A673 (cell line): ENCODE measurements at regions not wholly inside any gene's neighbourhood (a gene's known extent, or its start where the extent isn't known, plus 50 kb on each side); places are given as distances from the start of the nearest gene placed in this dataset.
A peak's percentile ranks its signal among the peaks of the same experiment; 100 is the strongest.

Source experiments
- BruUV-seq: library from RNA; stranded (reverse); fragments of 400-500 nt; replicated peaks from 2 replicates; lab custom pipeline; 2021; lab: Mats Ljungman, UMichigan
- CTCF ChIA-PET: fragments of 300-600 bp; sonication (Branson Sonifier 250); formaldehyde crosslinking; loops from one replicate; lab custom pipeline; 2022; ENCODE audit warnings: antibody characterized with exemption; lab: Charles Lee
- POLR2A ChIA-PET: fragments of 300-600 bp; sonication (Branson Sonifier 250); formaldehyde crosslinking; loops from one replicate; lab custom pipeline; 2022; ENCODE audit warnings: antibody characterized with exemption; ENCODE audit not compliant: low non-redundant PET; lab: Charles Lee
- DNase-seq: peaks from one replicate; pipeline ENCODE4 v3.0.0-alpha.2; 2015; ENCODE audit warnings: low spot score
- H3K27ac ChIP-seq: fragments of 200-600 bp; sonication (generic); 2 replicates; pipeline ENCODE4 v1.5.1; 2016; ENCODE audit warnings: mixed run types, low read depth, mild to moderate bottlenecking, mixed read lengths, antibody characterized with exemption, low read length; ENCODE audit not compliant: poor library complexity, severe bottlenecking
- H3K27me3 ChIP-seq: fragments of 200-600 bp; sonication (generic); replicated peaks from 2 replicates; pipeline ENCODE4 v1.6.1; 2017; ENCODE audit warnings: mixed run types, low read depth, mild to moderate bottlenecking, mixed read lengths, antibody characterized with exemption, low read length; ENCODE audit not compliant: insufficient read depth, poor library complexity
- H3K36me3 ChIP-seq: fragments of 200-600 bp; sonication (generic); 2 replicates; pipeline ENCODE4 v1.6.1; 2016; ENCODE audit warnings: mixed run types, mild to moderate bottlenecking, mixed read lengths, antibody characterized with exemption, low read length; ENCODE audit not compliant: insufficient read depth, poor library complexity, severe bottlenecking
- H3K4me1 ChIP-seq: fragments of 200-600 bp; sonication (generic); 2 replicates; pipeline ENCODE4 v1.6.1; 2017; ENCODE audit warnings: mixed run types, mild to moderate bottlenecking, mixed read lengths, antibody characterized with exemption, low read length; ENCODE audit not compliant: insufficient read depth, poor library complexity, severe bottlenecking
- H3K4me3 ChIP-seq: fragments of 200-600 bp; sonication (generic); 2 replicates; pipeline ENCODE4 v1.5.1; 2016; ENCODE audit warnings: low read depth, mixed run types, mild to moderate bottlenecking, mixed read lengths, low read length; ENCODE audit not compliant: poor library complexity, severe bottlenecking
- H3K9me3 ChIP-seq: fragments of 200-600 bp; sonication (generic); 2 replicates; pipeline ENCODE4 v1.6.1; 2016; ENCODE audit warnings: mixed run types, low read depth, mild to moderate bottlenecking, mixed read lengths, antibody characterized with exemption, low read length; ENCODE audit not compliant: poor library complexity, severe bottlenecking
- EZH2 ChIP-seq: fragments of 200-600 bp; sonication (generic); IDR thresholded peaks from 2 replicates; pipeline ENCODE4 v1.6.1; 2017; ENCODE audit warnings: borderline replicate concordance, low read depth, mild to moderate bottlenecking, mixed read lengths, antibody characterized with exemption, low read length; ENCODE audit not compliant: poor library complexity, severe bottlenecking
- intact Hi-C: fragments of 100-400 bp; cut with micrococcal nuclease; formaldehyde crosslinking; loops from one replicate; pipeline ENCODE4 v1.10.0; 2022; ENCODE audit not compliant: unreplicated experiment
- TF ChIP-seq, protein P1 (sequence below): fragments of 300-800, 200-600 bp; sonication (generic); conservative IDR thresholded peaks from 2 replicates; pipeline ENCODE4 v1.5.1; 2017; ENCODE audit warnings: low read depth, mild to moderate bottlenecking, antibody characterized with exemption, low read length, moderate library complexity, mixed read lengths

DNA sequence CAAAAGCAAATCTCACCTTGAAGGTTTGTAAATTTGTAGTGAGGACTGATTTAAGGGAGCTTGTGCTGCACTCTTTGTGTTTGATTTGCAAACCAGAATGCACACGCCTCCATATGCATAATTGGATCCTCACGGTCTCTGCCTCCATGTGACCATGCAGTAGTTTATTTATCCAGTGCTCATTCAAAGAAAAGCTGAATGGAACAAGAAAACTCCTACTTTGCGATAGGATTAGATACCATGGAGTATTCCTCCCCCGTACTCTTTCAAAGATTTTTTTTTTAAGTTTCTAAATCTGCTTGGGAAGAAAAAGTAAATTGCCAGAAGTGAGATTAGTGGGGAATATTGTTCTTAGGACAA lies 290.4 kb upstream of the TUT7 start:
- BruUV-seq, result no TSS peak
- TF ChIP-seq, protein P1, sequence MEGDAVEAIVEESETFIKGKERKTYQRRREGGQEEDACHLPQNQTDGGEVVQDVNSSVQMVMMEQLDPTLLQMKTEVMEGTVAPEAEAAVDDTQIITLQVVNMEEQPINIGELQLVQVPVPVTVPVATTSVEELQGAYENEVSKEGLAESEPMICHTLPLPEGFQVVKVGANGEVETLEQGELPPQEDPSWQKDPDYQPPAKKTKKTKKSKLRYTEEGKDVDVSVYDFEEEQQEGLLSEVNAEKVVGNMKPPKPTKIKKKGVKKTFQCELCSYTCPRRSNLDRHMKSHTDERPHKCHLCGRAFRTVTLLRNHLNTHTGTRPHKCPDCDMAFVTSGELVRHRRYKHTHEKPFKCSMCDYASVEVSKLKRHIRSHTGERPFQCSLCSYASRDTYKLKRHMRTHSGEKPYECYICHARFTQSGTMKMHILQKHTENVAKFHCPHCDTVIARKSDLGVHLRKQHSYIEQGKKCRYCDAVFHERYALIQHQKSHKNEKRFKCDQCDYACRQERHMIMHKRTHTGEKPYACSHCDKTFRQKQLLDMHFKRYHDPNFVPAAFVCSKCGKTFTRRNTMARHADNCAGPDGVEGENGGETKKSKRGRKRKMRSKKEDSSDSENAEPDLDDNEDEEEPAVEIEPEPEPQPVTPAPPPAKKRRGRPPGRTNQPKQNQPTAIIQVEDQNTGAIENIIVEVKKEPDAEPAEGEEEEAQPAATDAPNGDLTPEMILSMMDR, result no peak
- TF ChIP-seq EZH2, result no peak
- H3K27me3 ChIP-seq, result no peaks in the 10 kb centered on the region
- H3K27ac ChIP-seq, result peak overlapping the region; percentile 97
- H3K4me3 ChIP-seq, result no peak overlapping the region
- H3K36me3 ChIP-seq, result no peaks in the 10 kb centered on the region
- H3K9me3 ChIP-seq, result no peaks in the 10 kb centered on the region
- ChIA-PET POLR2A (interaction anchor here (0.6 to 0.7 kb wide), 2 partner anchors 184 to 821 kb away, joined by 9 to 15 read pairs; no protein-coding TSS in a partner anchor), CTCF (no interaction called here)
- intact Hi-C loops, result loop anchor here (5.0 to 10.0 kb wide), 4 partner anchors 97 to 760 kb away; no protein-coding TSS in a partner anchor
- peak; percentile 58 for DNase-seq
- H3K4me1 ChIP-seq, result peaks cover 87% of the 10 kb centered on the region

DNA sequence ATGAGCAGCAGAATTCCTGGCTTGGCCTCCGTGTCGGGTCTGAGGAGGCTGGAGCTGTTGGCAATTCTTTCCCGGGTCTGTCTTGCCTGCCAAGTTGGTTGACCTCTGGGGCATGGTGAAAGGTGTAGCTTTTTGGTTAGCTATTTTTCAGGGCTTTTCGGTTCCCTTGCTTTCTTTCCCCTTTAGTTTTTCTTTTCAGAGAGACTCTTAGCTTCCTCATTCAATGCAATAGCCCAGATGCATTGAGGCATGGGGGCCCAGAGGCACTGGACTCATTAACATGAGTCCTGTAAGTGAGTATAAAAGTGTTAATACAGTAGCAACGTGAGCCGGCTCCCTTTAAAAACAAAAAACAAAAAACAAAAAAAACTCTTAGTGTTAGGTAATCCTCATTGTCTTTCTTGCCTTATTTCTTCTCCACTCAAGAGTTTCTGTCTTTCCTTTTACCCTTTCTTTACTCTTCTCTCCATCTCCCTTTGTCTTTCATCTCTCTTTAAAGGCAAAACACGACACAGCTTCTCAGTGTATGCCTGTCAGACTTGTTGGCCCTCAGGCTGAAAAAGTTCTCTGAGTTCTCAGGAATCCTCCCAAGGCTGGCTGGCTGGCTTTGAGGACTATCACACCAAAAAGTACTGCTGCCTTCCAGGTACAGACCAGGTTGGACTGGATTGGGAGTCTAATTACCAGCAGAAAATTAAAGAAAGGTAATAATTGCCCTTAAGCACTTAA lies 289.9 kb upstream of the TUT7 start:
- ChIA-PET CTCF (no interaction called here), POLR2A (interaction anchor here (0.6 to 0.7 kb wide), 2 partner anchors 185 to 822 kb away, joined by 9 to 15 read pairs; no protein-coding TSS in a partner anchor)
- no peak for TF ChIP-seq EZH2
- TF ChIP-seq, protein P1, result no peak
- no peaks in the 10 kb centered on the region for H3K9me3 ChIP-seq
- no peak for DNase-seq
- no peaks in the 10 kb centered on the region for H3K36me3 ChIP-seq
- peaks cover 87% of the 10 kb centered on the region for H3K4me1 ChIP-seq
- peak overlapping the region; percentile 97 for H3K27ac ChIP-seq
- intact Hi-C loops, result loop anchor here (10.0 kb wide), 1 partner anchor 761 kb away; no protein-coding TSS in a partner anchor
- H3K27me3 ChIP-seq, result no peaks in the 10 kb centered on the region
- BruUV-seq, result TSS peak; percentile 41
- H3K4me3 ChIP-seq, result no peak overlapping the region

DNA sequence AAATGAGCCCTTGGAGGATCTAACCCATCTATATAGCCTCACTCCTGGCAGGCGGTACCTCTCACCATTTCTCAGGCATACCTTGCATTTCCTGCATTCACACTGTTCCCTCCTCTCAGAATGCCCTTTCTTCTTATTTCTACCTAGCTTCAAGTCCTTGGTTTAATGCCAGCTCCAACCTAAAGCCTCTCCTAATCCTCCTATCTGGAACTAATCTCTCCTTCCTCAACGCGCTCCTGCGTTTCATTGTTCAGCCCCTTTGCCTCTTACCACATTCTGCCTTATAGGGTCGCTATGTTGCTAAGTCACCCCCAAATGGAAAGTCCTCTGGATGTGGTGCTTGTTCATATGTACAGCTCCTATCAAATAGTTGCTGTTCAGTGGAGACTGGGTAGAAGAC lies 288.5 kb upstream of the TUT7 start:
- ChIA-PET CTCF (interaction anchor here (0.9 to 1.2 kb wide), 2 partner anchors 15 to 155 kb away, joined by 3 read pairs; no protein-coding TSS in a partner anchor), POLR2A (interaction anchor here (0.6 to 0.7 kb wide), 2 partner anchors 690 to 720 kb away, joined by 3 read pairs; no protein-coding TSS in a partner anchor)
- BruUV-seq, result no TSS peak
- H3K9me3 ChIP-seq, result no peaks in the 10 kb centered on the region
- TF ChIP-seq EZH2, result no peak
- TF ChIP-seq, protein P1, result peak; percentile 37; the same call in 1 of the 2 replicates
- H3K27me3 ChIP-seq, result no peaks in the 10 kb centered on the region
- DNase-seq, result peak; percentile 88
- no peaks in the 10 kb centered on the region for H3K36me3 ChIP-seq
- no peak overlapping the region for H3K4me3 ChIP-seq
- intact Hi-C loops, result loop anchor here (10.0 kb wide), 1 partner anchor 762 kb away; no protein-coding TSS in a partner anchor
- peak overlapping the region; percentile 97 for H3K27ac ChIP-seq
- H3K4me1 ChIP-seq, result peaks cover 85% of the 10 kb centered on the region
